Epithelial cell of proximal tubule (primary cell): ENCODE measurements at regions not wholly inside any gene's neighbourhood (a gene's known extent, or its start where the extent isn't known, plus 50 kb on each side); places are given as distances from the start of the nearest gene placed in this dataset.

Experiments
- DNase-seq: peaks from one replicate; pipeline ENCODE4 v3.0.0-alpha.2; 2011; ENCODE audit warnings: low read depth
- H3K4me3 ChIP-seq: 2 replicates; pipeline ENCODE4 v1.5.1; 2011; ENCODE audit warnings: low read depth, mild to moderate bottlenecking, low read length
- CTCF ChIP-seq: conservative IDR thresholded peaks from 2 replicates; pipeline ENCODE4 v1.5.1; 2012; ENCODE audit warnings: low read depth, mild to moderate bottlenecking, low read length

- no peak for TF ChIP-seq CTCF
- H3K4me3 ChIP-seq, result no peak overlapping the region
- no peak for DNase-seq
These were observed 905.4 kb downstream of the ROBO2 start for GRCh38 chr3:77945320-77945719.

- no peak for DNase-seq
- H3K4me3 ChIP-seq, result no peak overlapping the region
- no peak for TF ChIP-seq CTCF
These were observed 907.8 kb downstream of the ROBO2 start for GRCh38 chr3:77947671-77948070.

GRCh38 chr3:77967621-77968020 lies 927.7 kb downstream of the ROBO2 start:
- TF ChIP-seq CTCF, result no peak
- DNase-seq, result no peak
- H3K4me3 ChIP-seq, result no peak overlapping the region

- TF ChIP-seq CTCF, result no peak
- DNase-seq, result no peak
- no peak overlapping the region for H3K4me3 ChIP-seq
These were observed 936.2 kb downstream of the ROBO2 start for GRCh38 chr3:77976079-77976478.

- DNase-seq, result no peak
- TF ChIP-seq CTCF, result no peak
- H3K4me3 ChIP-seq, result no peak overlapping the region
These were observed 963.2 kb downstream of the ROBO2 start for GRCh38 chr3:78003090-78003489.

- no peak overlapping the region for H3K4me3 ChIP-seq
- no peak for TF ChIP-seq CTCF
- DNase-seq, result peak; percentile 70
These were observed 964.7 kb downstream of the ROBO2 start for GRCh38 chr3:78004571-78004970.

- no peak for DNase-seq
- TF ChIP-seq CTCF, result no peak
- no peak overlapping the region for H3K4me3 ChIP-seq
These were observed 973.8 kb downstream of the ROBO2 start for GRCh38 chr3:78013653-78014052.
